Lung (tissue), 11 donors: ENCODE measurements at regions not wholly inside any gene's neighbourhood (a gene's known extent, or its start where the extent isn't known, plus 50 kb on each side); places are given as distances from the start of the nearest gene placed in this dataset.
"Not testable (repeated sequence)": the region's sequence is repeated elsewhere in the genome, so short reads cannot be mapped to it uniquely, and the experiment has no call there.

Source experiments
- ATAC-seq: fragments of 200-7000 bp; cut with Tn5 transposase; one replicate; pipeline ENCODE4 v1.9.1; 2020; ENCODE audit warnings: moderate number of reproducible peaks; ENCODE audit not compliant: insufficient read depth, low FRiP score
- DNase-seq, 3 donors: peaks; one replicate each; pipeline ENCODE4 v3.0.0-alpha.2; 2013 to 2017
- H3K27ac ChIP-seq, 2 donors: one replicate each; pipeline ENCODE4 v1.5.1; 2013; ENCODE audit warnings: mild to moderate bottlenecking in 2 of 2, moderate library complexity in 2 of 2, control low read depth in 1 of 2, inconsistent platforms in 1 of 2, low read depth in 1 of 2, low read length in 1 of 2
- H3K27me3 ChIP-seq, 3 donors: one replicate each; pipeline ENCODE4 v1.5.1; 2013; ENCODE audit warnings: low read length in 2 of 3; ENCODE audit not compliant: control insufficient read depth in 3 of 3, insufficient read depth in 3 of 3
- H3K36me3 ChIP-seq, 4 donors: one replicate each; pipeline ENCODE4 v1.5.1; 2013; ENCODE audit warnings: low read length in 4 of 4, mild to moderate bottlenecking in 1 of 4, moderate library complexity in 1 of 4; ENCODE audit not compliant: control insufficient read depth in 4 of 4, insufficient read depth in 4 of 4
- H3K4me1 ChIP-seq, 5 donors: one replicate each; pipeline ENCODE4 v1.5.1; 2013; ENCODE audit warnings: low read length in 5 of 5, mild to moderate bottlenecking in 2 of 5, moderate library complexity in 1 of 5; ENCODE audit not compliant: control insufficient read depth in 5 of 5, insufficient read depth in 5 of 5
- H3K4me3 ChIP-seq: one replicate; pipeline ENCODE4 v1.5.1; 2013; ENCODE audit warnings: mild to moderate bottlenecking, control low read depth, moderate library complexity
- H3K9ac ChIP-seq, 2 donors: one replicate each; pipeline ENCODE4 v1.5.1; 2013; ENCODE audit warnings: low read length in 2 of 2, control low read depth in 1 of 2; ENCODE audit not compliant: insufficient read depth in 1 of 2
- H3K9me3 ChIP-seq, 4 donors: one replicate each; pipeline ENCODE4 v1.5.1; 2013; ENCODE audit warnings: low read length in 3 of 4, mild to moderate bottlenecking in 1 of 4, moderate library complexity in 1 of 4; ENCODE audit not compliant: control insufficient read depth in 4 of 4, insufficient read depth in 3 of 4
- CTCF ChIP-seq: IDR thresholded peaks from 2 replicates; pipeline ENCODE4 v1.5.1; 2012; ENCODE audit warnings: mild to moderate bottlenecking; ENCODE audit errors: control extremely low read depth, extremely low read depth
- WGBS, 2 donors: extraction: QIAGEN DNeasy Blood & Tissue Kit; methylation state at CpG; one replicate each; pipeline ENCODE4 v1.1.7; 2013; 5-methylcytosine and 5-hydroxymethylcytosine counted together
- donor health status: control.
- donor health status: control.
- donor health status: Bipolar disorder and iron deficiency.
- donor health status: healthy.
- donor health status: DM: yes; HTN: yes; CAD: no.

- Histone ChIP-seq H3K9ac (no peak overlapping the region), H3K27me3 (peaks cover 0 to 5% (median 0%) of the 10 kb centered on the region in 3 donors), H3K36me3 (no peaks in the 10 kb centered on the region), H3K4me1 (no peaks in the 10 kb centered on the region), H3K27ac (no peak overlapping the region), H3K9me3 (peaks cover 0 to 5% (median 0%) of the 10 kb centered on the region in 4 donors), H3K4me3 (no peak overlapping the region)
- ATAC-seq (no peak), DNase-seq (no peak)
- 82 to 94% methylated on average over 6 of the region's 6 CpGs for WGBS, 2 donors
- no peak for TF ChIP-seq CTCF
Observed at GRCh38 chrX:51163730-51164129, 168.9 kb upstream of the NUDT10 start.

DNA sequence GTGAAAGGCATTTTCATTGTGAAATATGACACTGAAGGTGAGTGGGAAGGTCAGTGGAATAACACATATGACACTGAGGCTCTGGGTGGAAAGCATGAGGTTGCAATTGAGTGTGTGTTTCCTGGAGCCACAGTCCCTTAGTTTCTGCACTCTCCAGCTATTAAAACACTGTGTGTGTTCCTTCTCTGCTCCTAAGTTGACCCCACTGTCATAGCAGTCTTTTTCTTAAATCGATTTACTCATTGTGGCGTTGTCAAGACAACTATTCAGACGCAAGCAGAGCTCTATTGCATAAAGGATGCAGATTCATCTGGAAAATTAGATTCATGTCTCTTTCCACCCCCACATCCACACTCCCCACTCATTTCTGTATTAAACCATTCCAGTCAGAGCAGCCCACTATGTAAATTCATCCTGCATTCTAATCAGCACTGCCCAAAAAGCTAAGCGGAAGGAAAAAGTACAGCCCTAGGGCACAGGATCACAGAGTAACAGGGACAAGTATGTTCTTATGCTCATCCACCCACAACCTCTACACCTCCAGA, 154.2 kb upstream of the NUDT10 start:
- not testable (repeated sequence) for H3K9ac ChIP-seq, DNase-seq, H3K9me3 ChIP-seq, ATAC-seq, H3K27me3 ChIP-seq, H3K4me3 ChIP-seq, H3K4me1 ChIP-seq, H3K36me3 ChIP-seq, H3K27ac ChIP-seq
- 82 to 90% methylated on average over 3 to 4 of the region's 4 CpGs for WGBS, 2 donors

DNA sequence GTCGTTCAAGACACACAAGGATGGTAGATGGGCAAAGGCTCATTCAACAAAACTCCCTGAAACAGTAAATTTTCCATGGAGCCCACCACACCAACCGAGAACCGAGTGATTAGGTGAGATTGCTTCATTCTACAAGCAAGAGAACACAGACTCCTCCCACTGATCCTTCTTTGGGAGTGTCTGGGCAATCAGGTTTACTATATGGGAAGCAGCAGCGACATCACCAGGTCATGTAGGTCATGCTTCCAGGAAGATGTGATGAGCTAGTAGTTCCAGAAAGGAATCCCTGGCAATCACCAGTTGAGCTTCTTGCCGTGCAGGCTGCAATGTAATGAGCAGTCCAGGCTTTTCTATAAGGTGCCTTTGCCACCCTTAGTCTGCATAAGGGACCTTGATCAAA, 152.8 kb upstream of the NUDT10 start:
- ATAC-seq, H3K9ac ChIP-seq, H3K36me3 ChIP-seq, H3K27me3 ChIP-seq, H3K4me1 ChIP-seq, H3K9me3 ChIP-seq, H3K27ac ChIP-seq, DNase-seq, H3K4me3 ChIP-seq: not testable (repeated sequence)
- 66 to 84% methylated on average over 3 to 5 of the region's 5 CpGs for WGBS, 2 donors

DNA sequence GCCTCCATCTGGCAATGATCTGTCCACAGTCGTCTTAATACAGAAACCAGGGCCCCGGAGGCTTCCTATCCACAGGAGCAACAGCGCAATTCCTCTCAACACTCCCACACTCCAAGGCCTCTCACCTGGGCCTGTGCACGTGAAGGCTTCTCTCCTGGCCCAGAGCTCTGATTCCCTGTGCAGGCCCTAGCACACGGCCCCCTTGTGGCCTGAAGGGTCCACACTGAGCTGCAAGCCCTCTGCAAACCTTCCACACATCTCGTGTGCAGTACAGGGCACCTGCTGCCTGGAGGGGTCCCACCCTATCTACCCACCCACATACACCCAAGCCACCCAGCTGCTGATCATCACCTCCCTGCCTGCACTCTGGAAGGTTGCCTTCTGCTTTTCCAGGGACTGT, 150.1 kb upstream of the NUDT10 start:
- H3K4me3 ChIP-seq = no peak overlapping the region
- ATAC-seq (no peak), DNase-seq (no peak)
- H3K36me3 ChIP-seq = no peaks in the 10 kb centered on the region
- no peak for TF ChIP-seq CTCF
- no peak overlapping the region for H3K9ac ChIP-seq
- no peak overlapping the region for H3K27ac ChIP-seq
- whole genome bisulfite sequencing, 2 donors = 49 to 68% methylated on average over 5 to 6 of the region's 6 CpGs
- no peaks in the 10 kb centered on the region for H3K4me1 ChIP-seq
- peaks cover 0 to 5% (median 2%) of the 10 kb centered on the region in 3 donors for H3K27me3 ChIP-seq
- peaks cover 0 to 5% (median 0%) of the 10 kb centered on the region in 4 donors for H3K9me3 ChIP-seq
